ENCODE measurements at regions not wholly inside any gene's neighbourhood (a gene's known extent, or its start where the extent isn't known, plus 50 kb on each side); places are given as distances from the start of the nearest gene placed in this dataset.

GRCh38 chr6:129967427-129967826 is 51.0 kb upstream of the L3MBTL3 start:
- no peak for DNase-seq (ENCODE audit: low read depth)

GRCh38 chr6:129966125-129966524 is 52.3 kb upstream of the L3MBTL3 start:
- no peak for DNase-seq (ENCODE audit: low read depth)

GRCh38 chr6:129965096-129965495 is 53.3 kb upstream of the L3MBTL3 start:
- DNase-seq (ENCODE audit: low read depth): no peak

- no peak for DNase-seq (ENCODE audit: low read depth)
Measured at GRCh38 chr6:129959358-129959930, 58.9 kb upstream of the L3MBTL3 start.

GRCh38 chr6:129957941-129958898 is 60.2 kb upstream of the L3MBTL3 start:
- no peak for DNase-seq (ENCODE audit: low read depth)

- no peak for DNase-seq (ENCODE audit: low read depth)
Measured at GRCh38 chr6:129955584-129955983, 62.8 kb upstream of the L3MBTL3 start.

- DNase-seq (ENCODE audit: low read depth): no peak
Measured at GRCh38 chr6:129954749-129955431, 63.5 kb upstream of the L3MBTL3 start.

- DNase-seq (ENCODE audit: low read depth): no peak
Measured at GRCh38 chr6:129947797-129948196, 70.6 kb upstream of the L3MBTL3 start.

- DNase-seq (ENCODE audit: low read depth): no peak
Measured at GRCh38 chr6:129946439-129947140, 71.8 kb upstream of the L3MBTL3 start.

GRCh38 chr6:129943637-129944271 is 74.6 kb upstream of the L3MBTL3 start:
- DNase-seq (ENCODE audit: low read depth): no peak

GRCh38 chr6:129940454-129941195 is 77.8 kb upstream of the L3MBTL3 start:
- no peak for DNase-seq (ENCODE audit: low read depth)

- DNase-seq (ENCODE audit: low read depth): no peak
Measured at GRCh38 chr6:129938249-129939020, 77.3 kb upstream of the TMEM244 start.

- peak; percentile 20 for DNase-seq (ENCODE audit: low read depth)
Measured at GRCh38 chr6:129936329-129937165, 75.4 kb upstream of the TMEM244 start.

- DNase-seq (ENCODE audit: low read depth): no peak
Measured at GRCh38 chr6:129932321-129932720, 71.2 kb upstream of the TMEM244 start.

- no peak for DNase-seq (ENCODE audit: low read depth)
Measured at GRCh38 chr6:129929433-129929832, 68.3 kb upstream of the TMEM244 start.

GRCh38 chr6:129923530-129924250 is 62.6 kb upstream of the TMEM244 start:
- no peak for DNase-seq (ENCODE audit: low read depth)

GRCh38 chr6:129921169-129921817 is 60.2 kb upstream of the TMEM244 start:
- no peak for DNase-seq (ENCODE audit: low read depth)

Measured in activated T-cell treated with anti-CD3 and anti-CD28 coated beads for 24 hours (primary cell).